HG02642 (cell line): ENCODE measurements at regions not wholly inside any gene's neighbourhood (a gene's known extent, or its start where the extent isn't known, plus 50 kb on each side); places are given as distances from the start of the nearest gene placed in this dataset.
A peak's percentile ranks its signal among the peaks of the same experiment; 100 is the strongest.
"Not testable (repeated sequence)": the region's sequence is repeated elsewhere in the genome, so short reads cannot be mapped to it uniquely, and the experiment has no call there.

Experiments
- ATAC-seq: cut with Tn5 transposase; IDR thresholded peaks from one replicate; pipeline ENCODE4 v1.9.1; 2021; ENCODE audit warnings: mild to moderate bottlenecking; ENCODE audit not compliant: unreplicated experiment, poor library complexity

DNA sequence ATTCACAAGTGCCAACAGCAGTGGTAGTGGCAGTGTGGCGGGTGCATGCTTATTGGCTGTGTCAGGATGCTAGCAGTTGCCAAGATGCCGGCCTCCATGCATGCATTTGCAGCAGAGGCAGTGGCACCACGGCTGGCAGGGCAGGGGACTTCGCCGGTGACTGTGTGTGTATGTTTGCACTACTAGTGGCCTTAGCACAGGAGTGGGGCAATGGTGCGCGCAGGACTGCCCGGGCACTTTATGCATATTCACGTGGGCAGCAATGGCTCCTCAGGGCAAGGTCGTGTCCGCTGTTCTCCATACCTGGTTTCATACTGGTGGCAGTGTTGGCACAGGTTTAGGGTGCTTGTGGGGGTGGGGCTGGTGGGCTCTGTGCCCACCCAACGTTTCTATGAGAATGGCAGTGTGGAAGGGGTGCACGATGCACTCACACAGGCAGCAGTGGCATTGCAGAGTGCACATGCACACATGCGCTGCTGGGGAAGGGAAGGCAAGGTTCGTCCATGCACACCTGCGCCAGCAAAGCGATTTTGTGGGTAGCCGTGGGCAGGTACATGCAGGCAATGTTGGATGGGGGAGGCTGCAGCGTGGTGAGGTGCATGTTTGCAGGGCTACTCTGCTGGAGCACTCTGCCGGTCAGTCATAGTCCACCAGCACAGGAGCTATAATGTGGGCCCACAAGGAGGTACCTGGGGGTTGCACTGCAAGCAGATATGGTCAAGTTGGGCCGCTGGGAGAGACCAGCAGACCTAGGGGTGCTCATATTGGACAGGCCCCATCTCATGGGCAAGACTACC is 338.9 kb upstream of the TECRL start:
- ATAC-seq: no peak

DNA sequence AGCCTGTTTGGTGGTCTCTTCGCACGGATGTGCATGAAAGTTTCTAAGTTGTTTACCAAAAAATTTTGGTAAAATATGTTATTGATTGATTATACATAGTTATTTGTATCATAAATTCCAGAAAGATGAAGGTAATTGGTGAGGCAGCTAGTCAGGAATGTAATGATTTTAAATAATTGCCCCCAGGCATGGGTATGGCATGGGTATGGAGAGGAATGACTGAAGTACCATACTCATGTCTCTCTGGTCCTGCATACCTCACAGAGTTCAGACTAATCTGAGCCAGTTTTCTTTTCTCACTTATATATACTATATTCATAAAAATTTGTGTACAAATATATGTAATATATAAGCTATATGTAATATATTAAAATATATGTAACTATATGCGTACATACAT is 329.0 kb upstream of the TECRL start:
- ATAC-seq: no peak

DNA sequence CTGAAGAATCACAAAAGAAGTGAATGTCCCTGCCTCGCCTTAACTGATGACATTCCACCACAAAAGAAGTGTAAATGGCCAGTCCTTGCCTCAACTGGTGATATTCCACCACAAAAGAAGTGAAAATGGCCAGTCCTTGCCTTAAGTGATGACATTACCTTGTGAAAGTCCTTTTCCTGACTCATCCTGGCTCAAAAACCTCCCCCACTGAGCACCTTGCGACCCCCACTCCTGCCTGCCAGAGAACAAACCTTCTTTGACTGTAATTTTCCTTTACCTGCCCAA is 328.5 kb upstream of the TECRL start:
- ATAC-seq: not testable (repeated sequence)

DNA sequence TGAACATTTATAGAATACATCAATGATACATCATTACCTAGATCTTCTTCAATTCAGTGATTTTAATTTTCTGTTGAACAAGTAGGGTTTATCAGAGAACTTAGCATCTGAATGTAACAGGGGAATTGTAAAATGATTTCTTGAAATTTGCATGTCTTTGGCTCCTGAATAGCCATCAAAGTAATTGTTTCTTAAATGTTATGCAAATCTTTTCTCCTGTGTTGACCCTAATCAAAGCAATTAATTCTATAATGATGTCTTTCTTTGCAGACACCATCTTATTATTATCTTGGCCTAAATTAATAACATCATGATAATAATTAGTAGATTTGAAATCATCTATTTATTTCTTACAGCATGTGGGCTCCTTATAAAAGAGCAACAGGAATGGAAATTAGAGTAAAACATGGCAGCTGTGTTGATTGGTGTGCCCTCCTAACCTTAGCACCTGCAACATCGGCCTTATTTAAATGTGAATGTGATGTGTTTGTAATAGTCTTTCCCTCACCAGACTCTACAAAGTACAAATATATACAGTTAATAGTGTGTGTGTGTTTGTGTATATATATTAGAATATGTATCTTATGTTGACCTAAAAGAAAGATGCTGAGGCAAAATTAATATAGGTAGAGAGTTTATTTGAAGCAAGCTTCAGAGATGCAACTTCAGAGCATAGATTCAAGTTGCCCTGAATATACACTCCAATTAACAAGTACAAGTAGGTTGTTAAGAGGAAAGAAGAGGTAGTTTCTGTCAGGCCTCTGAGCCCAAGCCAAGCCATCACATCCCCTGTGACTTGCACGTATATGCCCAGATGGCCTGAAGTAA is 328.0 kb upstream of the TECRL start:
- no peak for ATAC-seq

DNA sequence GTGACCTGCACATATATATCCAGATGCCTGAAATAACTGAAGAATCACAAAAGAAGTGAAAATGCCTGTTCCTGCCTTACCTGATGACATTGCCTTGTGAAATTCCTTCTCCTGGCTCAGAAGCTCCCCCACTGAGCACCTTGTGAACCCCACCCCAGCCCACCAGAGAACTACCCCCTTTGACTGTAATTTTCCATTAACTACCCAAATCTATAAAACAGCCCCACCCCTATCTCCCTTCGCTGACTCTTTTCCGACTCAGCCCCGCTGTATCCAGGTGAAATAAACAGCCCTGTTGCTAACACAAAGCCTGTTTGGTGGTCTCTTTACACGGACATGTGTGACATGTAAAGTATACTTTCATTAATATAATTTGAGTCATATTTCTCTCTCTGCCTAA is 320.3 kb upstream of the TECRL start:
- no peak for ATAC-seq

DNA sequence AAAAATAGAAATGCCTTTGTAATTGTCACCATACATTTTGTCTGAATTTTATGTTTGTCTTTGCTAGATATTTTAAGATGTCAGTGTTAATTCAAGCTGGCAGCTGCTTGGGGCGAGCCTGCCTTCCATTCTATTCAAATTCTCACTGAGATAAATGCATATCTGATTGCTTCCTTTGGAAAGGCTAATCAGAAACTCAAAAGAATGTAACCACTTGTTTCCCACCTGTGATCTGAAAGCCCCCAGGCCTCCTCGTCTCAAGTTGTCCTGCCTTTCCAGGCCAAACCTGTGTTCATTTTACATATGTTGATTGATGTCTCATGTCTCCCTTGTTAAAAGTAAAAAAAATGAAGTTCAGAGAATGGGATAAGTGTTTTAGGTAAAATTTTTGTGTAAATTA is 318.7 kb upstream of the TECRL start:
- ATAC-seq: no peak

DNA sequence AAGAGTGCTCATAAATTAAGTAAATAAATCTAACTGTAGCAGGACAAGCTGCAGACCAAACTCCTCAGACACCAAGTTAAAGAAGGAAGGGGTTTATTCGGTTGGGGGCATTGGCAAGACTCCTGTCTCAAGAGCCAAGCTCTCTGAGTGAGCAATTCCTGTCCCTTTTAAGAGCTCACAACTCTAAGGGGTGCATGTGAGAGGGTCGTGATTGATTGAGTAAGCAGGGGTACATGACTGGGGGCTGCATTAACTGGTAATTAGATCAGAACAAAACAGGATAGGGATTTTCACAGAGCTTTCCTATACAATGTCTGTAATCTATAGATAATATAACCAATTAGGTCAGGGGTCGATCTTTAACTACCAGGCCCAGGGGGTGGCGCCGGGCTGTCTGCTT is 318.1 kb upstream of the TECRL start:
- not testable (repeated sequence) for ATAC-seq

DNA sequence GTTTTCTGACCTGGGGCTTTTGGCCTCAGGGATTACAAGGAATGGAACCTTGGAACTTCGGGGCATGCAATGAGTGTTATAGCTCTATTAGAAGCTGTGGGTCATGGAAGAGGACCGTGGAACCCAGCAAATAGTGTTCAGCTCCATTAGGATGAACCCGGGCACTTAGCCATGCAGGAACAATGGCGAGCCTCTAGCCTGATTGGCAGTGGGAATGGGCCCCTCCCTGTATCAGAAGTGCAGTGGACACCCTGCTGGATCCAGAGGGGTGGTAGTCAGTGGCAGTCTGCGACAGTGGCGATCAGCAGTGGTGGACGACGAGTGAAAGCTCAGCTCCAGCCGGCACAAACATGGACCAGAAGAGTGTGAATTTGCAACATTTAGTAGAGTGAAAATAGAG is 315.4 kb upstream of the TECRL start:
- no peak for ATAC-seq

DNA sequence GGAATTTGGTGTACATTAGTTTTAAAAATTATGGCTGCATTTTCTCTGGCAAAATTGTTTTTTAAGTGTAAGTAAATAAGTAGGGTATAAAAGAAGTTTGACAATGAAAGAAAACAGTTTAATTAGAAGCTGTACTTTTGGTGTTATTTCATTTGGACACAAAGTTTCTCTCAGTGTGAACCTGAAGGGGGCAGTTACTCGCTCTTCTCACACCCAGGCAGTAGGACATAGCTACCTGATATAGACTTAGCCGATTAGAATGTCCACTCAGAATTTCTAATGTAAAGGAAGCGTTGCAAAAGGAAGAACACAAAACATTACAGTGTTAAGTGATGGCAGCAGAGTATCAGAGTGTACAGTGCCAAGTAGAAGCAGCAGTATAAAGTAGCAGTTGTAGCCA is 311.9 kb upstream of the TECRL start:
- no peak for ATAC-seq

DNA sequence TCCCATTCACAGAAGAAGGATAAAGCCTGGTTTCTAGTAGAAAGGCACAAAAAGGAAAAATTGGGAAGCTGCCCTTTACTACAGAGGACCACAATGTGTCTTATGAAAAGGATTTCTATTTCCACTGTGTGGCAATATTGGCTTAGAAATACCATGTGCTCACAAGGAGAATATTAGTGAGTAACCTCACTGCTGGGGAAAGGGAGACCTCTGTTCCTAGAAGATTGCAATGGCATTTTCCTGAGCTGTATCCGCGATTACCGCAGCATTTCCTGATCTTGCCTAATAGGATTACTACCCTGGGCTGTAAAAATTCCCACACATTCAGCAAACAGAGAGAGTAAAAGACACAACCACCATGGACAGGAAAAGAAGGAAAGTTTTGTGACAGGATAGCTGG is 308.8 kb upstream of the TECRL start:
- ATAC-seq: no peak

DNA sequence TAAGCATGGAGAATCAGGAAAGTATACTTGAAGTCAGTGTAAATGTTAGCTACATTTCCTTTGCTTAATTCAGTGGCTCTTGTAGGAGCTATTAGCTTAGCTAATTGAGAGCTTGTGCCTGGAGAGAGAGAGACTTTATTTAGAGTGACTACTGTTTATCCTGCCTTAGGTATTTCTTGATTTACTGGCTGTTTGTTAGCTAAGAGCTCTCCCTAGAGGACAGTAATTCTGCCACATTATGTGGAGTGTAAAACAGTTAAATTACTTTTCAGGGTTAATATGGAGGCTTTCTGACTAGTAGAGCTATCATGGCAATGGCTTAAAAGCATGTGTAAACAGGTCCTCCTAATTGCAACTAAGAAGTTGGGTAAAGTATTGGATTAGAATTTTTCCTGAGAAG is 306.5 kb upstream of the TECRL start:
- ATAC-seq: no peak

DNA sequence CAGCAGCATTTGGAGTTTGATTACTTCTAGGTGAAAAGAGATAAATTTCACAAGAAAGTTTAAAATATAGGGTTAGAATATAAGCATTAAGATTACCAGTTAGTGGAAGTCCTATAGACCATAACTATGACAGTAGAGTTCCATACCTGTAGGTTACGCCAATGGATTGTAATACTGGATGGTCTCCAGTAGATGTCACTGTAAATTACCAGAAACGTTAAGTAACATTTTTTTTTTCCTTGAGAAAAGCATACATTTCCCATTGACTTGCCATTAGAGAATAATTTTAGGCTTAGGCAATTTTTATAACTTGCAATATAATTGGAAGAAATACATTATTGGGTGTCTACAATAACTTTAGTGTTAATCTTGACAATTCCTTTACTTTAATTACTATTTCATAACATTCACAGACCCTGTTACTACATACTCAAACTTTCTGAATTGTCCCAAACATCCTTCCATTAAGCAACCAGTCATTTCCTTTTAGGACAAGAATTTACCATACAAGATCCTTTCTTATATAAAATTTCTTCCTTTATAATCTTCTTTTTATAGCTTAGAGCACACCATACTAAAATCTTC is 304.1 kb upstream of the TECRL start:
- peak; percentile 62 for ATAC-seq

DNA sequence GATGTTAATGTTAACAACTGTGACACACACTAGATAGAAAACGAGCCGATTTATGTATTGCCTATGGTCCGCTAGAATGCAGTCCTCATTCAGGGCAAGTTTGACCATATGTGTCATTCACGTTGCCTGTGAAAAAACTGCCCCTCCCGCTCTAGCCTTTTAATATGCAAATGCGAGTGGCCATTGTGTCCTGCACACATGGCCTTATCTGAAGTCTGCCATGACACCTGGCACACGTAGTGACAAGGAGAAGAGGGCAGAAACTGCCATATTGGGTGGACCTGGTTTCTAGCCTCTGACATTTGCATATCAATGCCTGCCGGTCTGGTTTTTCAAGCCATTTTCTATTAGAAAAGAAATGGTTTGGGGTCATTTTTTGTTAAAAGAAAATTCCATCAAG is 303.3 kb upstream of the TECRL start:
- ATAC-seq: no peak

DNA sequence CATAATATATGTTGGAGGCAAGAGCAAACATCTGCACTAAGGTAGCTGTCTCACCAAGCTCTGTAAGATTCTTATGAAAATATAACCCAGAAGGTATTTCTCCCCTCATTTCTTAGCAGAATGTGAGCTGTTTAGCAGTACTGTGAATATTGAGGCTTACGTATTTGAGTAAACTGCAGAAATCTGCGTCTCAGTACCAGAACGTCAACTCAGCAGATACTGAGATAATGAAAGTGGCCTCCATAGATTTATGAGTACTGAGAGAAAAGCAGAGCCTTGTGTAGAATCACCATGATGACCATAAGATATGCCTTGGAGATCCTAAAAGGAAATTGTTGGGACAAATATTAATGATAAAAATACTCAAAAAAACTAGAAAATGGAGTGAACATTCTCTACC is 296.7 kb upstream of the TECRL start:
- no peak for ATAC-seq

DNA sequence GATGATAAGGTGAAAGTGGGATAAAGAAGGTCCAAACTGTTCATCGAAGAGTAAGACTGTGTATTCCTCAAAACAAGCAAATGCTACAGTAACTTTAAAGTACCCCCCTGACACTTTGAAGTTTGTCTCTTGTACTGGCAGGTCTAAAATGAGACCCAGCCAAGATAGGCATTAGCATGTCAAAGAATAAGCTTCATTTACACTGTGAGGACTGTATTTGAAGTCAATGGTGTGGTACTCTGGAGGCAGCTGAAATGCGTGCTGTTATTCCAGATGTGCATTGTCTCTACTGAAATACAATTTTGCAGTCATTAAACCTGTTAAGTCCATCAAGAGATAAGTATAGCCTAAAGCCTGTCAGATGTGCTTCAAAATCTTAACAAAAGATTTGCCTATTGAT is 288.9 kb upstream of the TECRL start:
- ATAC-seq: no peak

DNA sequence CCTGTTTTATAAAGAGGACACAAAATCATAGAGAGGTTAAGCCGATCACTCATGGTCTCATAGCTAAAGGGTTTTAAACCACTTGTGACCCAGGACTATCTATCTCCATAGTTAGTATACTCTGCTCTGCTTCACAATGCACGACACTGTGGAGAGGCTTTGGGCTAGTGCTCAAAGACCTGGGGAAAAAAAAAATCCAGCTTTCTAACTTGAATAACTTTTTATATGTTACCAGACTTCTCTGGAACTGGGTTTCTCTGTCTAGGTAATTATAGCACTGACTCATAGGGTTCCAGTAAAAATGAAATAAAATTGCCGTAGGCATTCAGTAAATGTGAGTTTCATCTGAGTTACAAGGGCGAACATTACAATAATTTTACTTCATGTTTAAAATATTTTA is 273.7 kb upstream of the TECRL start:
- no peak for ATAC-seq

DNA sequence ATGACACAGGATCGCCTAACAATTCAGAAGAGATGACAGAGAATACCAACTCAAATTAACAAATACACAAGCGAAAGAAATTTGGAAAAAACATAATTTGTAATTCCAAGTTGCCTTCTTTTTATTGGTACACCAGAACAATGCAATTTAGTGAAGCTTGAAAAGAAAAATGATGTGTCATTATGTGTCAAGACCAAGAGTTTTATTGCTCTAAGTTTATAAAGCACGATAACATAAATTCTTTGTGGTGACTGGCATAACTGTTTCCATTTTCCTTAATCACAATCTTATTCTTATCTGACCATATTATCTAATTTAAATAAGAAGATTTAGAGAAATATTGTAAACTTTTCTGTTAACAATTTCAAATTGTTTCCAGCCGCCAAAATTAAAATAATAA is 273.2 kb upstream of the TECRL start:
- no peak for ATAC-seq

DNA sequence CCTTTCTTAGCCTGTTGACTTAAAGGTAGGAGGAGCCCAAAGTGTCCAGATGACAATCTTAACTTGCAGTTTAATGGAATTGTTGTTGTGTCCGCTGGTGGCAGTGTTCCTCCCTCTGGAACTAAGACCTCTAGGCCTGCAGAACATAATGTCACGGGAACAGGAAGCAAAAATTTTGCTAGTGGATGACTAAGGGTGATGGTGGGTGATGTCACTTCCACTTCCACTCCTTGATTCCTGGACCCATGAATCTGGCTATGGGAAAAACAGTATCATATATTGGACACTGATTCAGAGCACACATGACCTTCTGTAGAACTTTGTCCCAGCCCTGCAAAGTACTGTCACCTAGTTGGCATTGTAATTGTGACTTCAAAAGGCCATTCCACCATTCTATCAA is 263.9 kb upstream of the TECRL start:
- not testable (repeated sequence) for ATAC-seq

DNA sequence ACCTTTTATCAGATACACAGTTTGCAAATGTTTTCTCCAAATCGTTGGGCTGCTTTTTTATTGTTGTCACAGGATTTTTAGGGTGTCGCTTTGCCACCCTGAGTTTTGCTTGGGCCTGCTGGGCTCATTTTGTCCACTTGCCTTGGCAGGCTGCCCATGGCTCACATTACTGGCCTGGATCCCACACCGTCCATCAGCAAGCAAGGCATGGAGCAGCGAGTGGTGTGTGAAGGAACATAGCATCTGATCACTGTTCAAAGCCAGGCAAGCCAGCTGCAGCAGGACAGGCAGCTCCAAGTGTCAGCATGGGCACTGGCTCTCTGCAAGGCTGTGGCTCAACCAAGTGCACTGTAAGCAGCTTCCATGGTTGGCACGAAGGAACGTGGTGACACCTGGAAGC is 261.4 kb upstream of the TECRL start:
- no peak for ATAC-seq

DNA sequence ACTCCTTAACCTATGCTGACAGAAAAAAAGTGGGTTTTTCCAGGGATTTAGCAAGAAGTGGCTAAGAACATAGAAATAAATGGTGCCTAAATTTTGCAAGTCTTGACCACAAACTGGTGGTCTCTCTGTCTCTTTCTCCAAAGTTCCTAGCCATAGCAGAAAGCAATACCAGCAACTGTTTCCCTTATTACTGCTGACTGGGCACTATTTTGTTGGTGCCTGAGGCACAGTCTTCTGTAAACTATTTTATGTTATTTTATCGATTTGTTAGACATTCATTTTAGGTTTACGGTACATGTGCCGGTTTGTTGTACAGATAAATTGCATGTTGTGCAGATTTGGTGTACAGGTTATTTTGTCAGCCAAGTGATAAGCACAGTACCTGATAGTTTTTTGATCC is 234.6 kb upstream of the TECRL start:
- ATAC-seq: no peak

DNA sequence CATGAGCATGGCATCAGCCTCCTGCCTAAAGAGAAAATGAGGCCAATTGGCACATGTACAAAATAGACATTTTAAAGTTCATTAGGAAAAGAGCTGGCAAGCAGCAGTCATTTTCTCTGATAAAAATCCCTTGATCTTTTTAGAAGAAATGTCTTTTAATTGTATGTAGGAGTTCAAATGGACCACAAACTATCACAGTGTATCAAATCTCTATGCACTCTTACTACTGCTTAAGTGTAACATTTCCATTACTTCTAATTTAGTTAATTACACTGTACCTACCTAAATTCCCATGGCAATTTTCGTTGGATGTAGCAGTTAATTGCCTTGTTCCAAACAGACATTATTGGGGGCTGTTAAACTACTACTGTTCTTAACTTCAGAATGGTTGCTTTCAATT is 233.7 kb upstream of the TECRL start:
- ATAC-seq: no peak

DNA sequence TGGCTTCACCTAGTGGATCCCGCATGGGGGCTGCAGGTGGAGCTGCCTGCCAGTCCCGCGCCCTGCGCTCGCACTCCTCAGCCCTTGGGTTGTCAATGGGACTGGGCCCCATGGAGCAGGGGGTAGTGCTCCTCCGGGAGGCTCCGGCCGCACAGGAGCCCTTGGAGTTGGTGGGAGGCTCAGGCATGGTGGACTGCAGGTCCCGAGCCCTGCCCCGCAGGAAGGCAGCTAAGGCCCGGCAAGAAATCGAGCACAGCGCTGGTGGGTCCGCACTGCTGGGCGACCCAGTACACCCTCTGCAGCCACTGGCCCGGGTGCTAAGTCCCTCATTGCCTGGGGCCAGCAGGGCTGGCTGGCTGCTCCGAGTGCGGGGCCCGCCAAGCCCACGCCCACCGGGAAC is 231.2 kb upstream of the TECRL start:
- ATAC-seq: not testable (repeated sequence)
